Suppressor macrophage treated with lipopolysaccharide for 4 hours (primary cell): ENCODE measurements at regions not wholly inside any gene's neighbourhood (a gene's known extent, or its start where the extent isn't known, plus 50 kb on each side); places are given as distances from the start of the nearest gene placed in this dataset.

Experiments used
- DNase-seq: peaks from one replicate; pipeline ENCODE4 v3.0.0-alpha.2; 2020

DNA sequence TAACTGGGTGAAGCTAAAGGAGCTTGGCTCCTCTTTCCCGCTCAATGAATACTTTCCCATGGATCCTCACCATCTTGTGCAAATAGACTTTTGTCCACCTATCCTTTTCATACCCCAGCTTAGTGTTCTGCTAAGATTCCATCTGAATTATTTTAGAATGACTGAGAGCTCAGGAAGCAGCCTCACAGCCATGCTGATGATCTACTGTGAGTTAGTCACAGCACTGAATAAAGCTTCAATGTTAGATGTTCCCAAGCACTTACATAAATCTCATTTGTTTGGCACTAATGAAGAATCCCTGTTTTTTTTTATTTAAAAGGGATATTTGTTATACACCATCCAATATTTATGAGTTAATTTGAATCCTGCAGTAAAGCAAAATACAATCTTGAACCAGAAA, 317.6 kb upstream of the TRPC7 start:
- DNase-seq = no peak

DNA sequence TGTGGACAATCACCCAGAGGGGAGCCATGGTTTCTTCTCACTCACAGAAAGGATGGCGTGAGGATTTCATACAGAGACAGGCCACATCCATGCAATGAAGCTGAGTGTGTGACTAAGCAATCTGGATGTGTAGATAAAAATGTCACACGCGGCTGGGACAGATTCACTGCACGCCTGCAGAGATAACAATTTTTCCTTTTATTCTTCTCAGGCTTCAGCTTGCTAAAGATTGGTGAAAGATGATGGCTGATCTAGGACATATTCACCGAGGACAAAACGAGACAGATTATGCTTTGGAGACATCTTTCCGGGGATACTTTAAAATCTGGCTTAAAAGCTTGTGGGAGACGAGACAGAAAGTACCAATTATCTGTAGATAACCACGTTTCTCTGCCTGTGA, 313.9 kb upstream of the TRPC7 start:
- no peak for DNase-seq

DNA sequence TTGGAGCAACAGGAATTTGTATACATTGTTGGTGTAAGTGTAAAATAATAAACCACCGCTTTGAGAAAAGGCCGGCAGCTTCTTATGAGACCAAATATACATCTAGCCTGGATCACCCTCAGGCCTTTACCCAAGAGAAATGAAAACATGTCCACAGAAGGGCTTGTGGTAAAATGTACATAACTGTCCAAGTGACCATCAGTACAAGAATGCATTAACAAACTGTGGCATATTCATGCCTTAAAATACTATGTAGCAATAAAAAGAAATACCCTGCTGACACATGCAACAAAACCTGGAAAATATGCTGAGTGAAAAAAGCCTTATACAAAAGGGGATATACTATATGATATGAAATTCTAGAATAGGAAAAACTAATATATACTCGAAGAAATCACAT, 311.9 kb upstream of the TRPC7 start:
- DNase-seq = no peak

DNA sequence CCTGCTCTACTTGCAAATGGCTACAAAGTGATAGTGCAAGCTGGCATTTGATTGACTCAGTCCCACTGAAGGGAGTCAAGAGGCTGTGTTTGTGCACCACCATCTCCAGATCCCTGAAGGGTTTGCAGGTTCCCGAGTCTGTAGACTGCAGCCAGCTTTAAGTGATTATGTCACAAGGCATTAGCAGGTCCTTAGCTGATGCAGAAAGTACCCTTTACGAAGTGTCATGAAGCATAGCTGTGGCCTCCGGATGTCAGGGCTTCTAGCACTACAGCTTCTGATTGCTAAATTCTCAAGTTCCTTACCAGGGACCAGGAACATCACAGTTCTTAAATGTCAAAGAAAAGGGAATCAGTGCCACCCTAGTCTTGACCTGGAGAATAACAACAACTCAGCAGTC, 311.3 kb upstream of the TRPC7 start:
- no peak for DNase-seq

DNA sequence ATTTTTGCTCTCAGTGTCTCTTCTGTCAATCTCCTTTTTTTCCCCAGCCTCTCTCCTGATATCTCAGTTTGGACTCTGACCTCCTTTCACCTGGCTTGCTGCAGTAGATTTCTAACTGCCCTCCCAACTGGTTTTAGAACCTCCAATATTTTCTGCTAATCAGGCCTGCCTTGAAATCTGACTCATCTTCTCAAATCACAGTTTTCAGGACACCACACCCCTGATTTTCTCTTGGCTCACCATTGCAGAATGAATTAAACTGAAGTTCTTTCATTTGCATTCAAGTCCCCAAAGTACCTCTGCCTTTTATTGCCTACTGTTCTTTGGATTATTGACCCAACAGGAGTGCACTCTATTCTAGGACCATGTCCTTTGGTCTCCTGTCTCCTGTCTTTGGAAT, 310.4 kb upstream of the TRPC7 start:
- DNase-seq = no peak

DNA sequence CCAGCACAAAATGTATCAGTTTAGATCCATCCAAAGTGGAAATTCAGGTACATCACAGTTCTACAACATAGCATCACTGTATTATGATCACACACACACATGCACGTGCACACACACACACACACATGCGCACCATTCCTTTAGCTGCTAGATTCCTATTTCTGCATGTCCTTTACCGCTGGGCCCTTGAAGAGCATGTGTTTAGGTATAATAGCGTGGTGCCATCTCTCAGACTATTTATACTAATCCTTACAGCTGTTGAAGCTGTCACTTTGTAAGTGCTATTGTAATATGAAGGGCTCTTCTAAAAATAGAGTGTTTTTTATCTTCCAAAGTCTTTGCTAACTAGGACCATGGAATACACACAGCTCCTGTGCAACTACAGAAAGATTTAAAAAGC, 308.8 kb upstream of the TRPC7 start:
- no peak for DNase-seq

DNA sequence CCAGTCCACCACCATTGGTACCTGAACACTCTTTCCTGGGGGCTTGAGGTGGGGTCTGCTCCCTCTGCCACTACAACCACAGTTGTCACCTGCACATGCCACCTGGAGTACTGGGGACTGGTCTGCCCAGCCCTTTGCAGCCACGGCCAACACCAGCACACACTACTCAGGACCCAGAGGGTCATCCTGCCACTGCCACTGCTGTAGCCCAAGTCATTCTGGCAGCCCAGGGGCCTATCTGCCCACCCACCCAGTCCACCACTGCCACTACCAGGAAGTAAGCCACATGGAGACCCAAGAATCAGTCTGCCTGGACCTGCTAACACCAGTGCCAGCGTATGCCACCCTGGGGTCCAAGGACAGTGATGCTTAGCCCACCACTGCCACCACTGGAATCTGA, 302.4 kb upstream of the TRPC7 start:
- DNase-seq = no peak

DNA sequence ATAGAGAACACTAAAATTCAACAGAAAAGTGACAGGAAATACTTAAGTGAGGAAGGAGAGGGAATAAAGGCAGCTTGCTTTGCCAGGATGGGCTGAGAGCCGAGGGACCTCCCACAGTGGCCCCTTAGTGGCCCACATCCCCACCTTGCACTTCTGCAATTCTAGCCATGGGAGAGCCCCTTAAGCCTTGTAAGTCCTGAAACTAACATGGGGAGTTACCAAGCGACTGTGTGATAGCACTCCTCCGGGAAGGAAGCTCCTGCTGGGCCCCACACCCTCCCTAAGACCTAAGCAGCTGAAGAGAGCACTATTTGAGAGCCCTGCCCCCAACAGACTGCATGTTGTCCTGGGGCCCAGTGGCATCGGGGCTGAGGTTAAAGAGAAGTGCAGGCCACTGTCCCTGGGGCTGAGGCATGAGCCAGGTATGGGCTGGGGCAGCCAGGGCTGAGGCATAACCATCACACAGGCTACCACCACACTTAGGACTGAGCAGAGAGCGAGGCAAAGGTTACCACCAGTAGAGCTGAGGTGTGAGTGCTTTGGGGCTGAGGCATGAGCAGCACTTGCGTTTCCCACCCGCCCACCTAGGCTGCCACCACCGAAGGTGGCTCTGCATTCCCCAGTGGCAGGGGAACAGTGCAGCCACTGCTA, 301.8 kb upstream of the TRPC7 start:
- no peak for DNase-seq

DNA sequence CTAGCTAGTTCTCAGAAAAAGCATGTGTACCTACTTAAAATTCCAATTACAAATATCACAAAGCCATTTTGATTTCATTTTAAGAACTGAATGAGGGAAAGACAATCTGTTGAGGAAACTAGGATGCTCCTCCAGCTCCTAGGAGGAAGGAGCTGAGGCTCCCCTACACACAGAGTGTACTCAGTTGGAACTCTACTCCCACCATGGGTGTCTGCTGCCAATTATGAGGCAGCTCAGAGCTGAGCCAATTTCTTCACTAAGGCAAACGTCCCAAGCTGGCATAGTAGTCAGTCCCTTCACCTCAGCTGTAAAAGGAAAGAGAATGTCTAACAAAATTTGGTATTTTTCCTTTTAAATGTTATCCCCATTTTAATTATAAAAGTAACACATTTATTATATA, 300.0 kb upstream of the TRPC7 start:
- DNase-seq = no peak

DNA sequence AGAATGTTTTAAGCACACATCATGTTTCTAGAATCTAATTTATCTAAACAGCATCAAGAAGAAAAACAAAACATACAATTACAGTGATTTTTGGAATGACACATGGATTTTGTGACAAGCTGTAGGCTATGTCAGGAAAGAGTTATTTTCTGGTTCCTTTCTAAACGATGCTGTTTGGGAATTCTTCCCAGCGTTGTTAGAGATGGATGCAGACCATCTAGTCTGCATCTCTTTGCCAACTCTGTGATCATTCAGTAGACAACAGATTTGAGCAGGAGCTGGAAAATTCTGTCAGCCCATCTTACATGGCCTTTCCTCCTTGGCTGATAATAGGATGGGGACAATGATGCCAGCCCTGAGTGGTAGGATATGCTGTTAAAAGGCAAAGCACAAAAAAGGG, 295.7 kb upstream of the TRPC7 start:
- DNase-seq = no peak

DNA sequence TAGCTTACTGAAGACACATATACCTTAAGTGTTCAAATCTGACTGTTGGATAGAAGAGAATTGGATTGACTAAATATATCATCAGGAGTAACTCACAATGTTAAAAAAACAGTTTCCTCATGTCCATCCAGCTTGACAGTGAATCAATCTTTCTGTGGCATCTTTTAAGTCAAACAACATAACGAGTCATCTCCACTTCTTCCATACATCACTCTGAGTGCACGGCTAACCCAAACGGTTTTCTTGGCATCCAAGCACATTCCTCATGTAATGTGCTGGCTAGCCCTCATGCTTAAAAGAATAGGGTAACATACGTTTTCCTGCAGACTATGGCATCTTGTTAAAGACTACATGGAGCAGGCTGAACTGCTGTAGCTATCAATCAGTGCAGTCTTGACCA, 291.5 kb upstream of the TRPC7 start:
- DNase-seq = no peak

DNA sequence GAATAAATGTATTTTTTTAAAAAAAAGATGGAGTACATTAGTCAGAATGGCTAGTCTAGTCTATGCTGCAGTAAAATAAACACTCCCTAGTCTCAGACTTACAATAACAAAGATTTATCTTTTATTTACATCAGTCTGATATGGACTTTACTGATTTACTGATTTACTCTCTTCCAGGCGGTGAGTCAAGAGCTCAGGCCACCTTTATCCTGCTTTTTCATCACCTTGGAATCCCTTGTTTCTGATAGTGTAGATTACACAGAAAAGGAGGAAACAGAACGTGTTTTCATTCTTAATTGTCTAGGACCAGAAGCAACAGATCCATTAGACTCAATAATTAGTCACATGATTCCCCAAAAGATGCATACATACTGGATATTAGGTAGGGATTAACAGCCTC, 290.1 kb upstream of the TRPC7 start:
- DNase-seq = no peak

DNA sequence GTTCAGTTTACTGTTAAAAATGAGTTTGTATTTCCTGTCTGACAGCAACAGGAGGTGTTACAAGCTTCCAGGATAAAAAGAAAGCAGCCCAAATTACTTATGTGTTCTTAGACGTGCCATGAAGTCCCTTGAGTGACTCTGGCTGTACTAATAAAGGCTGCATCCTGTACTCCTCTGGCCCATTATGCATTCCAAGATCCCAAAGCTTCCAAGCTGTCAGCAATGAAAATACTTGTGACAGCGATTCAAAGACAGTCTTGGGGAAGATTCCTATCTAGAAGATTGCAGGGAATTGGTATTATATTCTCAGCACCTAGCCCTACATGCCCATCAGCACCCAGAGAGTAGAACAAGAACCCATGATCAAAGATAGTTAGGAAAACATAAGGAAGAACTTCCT, 281.6 kb upstream of the TRPC7 start:
- DNase-seq = no peak

DNA sequence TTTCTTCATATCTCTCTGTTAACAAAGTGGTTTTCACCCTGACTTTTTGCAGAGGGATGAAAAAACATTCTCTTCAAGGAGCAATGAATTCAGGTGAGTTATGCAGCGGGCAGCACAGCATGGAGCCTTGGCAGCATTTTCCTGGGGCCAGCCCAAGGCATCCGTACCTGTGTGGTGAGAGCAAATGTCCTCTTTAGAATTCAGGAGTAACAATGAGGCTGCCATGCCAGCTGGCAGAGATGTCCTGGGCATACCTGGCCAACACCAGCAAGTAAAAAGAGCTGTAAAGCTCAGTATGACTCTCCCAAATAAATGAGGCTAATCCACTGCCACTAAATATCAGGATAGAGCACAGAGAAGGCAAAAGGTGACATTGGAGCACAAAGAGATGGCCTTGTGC, 277.6 kb upstream of the TRPC7 start:
- no peak for DNase-seq

DNA sequence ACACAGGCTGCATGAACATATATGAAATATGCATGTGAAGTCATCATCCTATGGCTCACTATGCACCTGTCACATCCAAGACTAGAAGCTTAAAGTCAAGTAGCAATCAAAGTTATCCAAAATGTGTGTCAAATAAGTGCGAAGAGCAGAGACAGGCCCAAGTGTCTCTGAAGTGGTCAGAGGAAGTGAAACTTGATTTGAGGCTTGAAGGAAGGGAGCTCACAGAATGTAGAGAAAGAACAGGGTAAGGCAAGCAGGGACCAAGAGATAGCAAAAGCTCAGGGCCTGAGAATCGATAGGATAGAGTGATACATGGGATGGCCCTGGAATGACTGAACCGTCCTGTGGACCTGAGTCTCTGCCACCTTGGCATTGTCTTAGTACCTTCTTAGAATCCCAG, 274.3 kb upstream of the TRPC7 start:
- no peak for DNase-seq

DNA sequence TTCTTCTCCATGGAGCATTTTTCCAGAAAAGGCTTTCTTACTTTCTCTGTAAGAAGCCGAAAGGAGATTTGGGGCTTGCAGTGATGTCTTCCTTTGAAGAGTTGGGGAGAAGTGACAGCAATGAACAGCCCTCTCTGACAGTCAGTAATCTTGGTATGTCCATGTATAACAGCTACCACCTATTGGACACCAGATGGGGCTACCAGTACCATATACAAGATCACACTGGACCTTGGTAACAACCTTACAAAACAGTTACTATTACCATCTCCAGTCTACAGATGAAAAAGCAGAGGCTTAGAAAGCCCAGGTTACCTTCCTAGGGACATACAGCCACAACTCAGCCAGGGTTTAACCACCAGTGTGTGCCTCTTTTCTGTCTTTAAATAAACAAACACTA, 272.7 kb upstream of the TRPC7 start:
- DNase-seq = no peak

DNA sequence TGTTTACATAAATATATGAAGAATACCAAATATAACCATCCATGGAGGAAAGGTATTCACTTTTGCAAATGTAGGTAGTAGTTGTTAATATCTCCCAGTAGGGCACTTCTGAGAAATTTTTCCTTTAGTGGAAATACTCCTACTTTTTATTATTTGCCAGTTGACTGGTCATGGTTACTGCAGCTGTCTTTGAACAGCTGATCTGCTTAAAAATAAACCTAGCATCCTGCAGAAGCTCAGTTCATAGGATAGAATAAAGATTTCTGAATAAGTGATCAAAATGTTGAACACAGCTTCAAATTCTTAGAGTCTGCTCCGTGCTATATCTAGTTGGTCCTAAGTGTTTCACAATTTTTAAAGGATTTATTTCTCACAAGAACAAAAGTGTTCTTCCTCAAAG, 270.7 kb upstream of the TRPC7 start:
- DNase-seq = no peak

DNA sequence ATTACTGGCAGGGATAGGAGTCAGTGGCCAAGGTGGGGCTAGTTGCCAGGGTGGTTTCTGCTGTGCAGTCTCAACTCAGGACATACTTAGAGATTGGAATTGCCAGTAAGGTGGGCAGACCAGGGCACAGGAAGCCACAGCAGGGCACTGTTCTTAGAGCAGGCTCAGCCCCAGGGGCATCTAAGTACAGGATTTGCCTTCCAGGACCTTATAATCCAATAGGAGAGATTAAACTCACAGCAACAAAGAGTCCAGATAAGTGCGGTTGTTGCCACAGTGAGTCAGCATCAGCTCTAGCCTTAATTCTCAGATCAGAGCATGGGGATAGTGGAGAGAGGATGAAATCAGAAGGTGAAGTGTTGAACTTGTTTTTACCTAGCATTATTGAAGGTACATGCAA, 265.8 kb upstream of the TRPC7 start:
- no peak for DNase-seq

DNA sequence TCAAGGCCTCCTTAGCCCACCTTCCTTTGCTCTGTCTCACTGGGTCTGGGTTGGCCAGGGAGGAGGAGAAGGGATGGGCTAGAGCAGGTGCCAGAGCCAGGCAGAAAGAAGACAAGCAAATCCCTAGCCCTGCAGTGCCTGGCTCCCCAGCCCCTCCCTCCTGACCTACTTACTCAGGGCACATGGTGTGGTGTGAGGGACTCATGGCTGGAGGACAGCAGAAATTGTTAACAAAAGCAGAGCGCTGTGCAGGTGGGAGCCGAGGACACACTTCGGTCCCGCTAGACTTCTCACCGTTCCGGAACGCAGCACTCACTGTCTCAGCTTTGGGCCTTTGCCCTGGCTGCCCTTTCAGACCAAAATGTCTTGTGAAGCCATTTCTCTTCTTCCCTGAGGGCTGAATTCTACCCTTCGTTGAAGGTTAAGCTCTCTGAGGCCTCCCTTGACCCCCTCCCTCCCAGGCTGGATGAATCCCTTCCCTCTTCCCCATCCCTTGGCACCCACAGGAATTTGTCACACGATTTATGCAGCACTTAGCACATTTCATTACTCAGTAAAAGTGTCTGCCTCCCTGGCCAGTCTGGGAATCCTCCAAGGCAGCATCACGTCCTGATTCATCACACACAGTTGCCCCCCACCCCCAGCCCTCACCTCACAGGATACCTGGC, 263.9 kb upstream of the TRPC7 start:
- no peak for DNase-seq

DNA sequence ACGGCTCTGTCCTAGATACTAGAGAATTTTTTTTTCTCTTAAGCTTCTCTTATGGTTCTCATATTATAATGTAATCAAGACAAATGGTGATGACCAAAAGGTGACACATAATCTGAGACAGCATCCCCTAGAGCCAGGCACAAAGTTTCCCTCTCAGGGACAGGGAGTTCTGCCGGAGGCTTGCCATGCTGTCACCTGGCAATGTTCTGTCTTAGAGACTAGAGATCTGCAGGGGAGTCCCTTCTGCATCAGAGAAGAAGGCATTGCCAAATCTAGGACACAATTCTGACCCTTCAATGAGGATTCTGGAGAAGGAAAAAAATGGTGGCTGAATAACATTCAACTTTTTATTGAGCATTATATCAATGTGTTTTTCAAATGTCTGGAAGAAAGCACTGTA, 261.2 kb upstream of the TRPC7 start:
- DNase-seq = no peak

DNA sequence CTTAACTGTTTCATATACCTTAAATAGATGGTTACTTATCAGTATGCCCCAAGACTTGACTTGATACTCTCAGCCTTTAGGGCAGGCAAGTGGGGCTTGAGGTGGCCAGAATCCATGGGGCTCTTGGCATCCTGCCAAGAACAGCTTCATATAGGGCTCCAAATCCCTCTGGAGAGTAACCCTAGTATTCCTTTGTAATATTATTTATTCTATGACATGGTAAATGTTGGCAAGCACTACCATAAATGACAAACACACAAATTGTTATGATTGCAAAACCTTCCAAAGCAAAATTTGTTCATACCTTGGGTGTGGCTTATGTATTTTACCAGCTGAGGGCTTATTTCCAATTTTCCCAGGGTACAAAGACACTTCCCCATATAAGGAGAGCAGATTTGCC, 257.4 kb upstream of the TRPC7 start:
- DNase-seq = no peak

DNA sequence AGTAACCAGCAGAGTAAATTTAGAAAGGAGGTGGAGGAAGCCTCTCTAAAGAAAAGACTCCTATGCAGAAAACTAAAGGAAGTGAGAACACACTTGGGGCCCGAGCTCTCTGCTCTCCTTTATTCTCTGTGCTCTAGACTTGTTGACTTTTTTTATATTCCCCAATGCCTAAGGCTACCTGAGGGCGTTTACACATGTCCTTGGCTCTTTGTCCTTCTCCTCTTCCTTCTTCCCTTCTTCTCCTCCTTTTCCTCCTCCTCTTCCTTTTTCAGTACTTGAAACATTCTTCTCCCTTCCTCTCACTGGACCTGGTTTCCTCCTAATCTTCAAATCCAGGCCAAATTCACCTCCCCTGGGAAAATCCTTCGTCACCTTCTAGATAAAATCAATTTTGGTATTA, 256.4 kb upstream of the TRPC7 start:
- DNase-seq = no peak

DNA sequence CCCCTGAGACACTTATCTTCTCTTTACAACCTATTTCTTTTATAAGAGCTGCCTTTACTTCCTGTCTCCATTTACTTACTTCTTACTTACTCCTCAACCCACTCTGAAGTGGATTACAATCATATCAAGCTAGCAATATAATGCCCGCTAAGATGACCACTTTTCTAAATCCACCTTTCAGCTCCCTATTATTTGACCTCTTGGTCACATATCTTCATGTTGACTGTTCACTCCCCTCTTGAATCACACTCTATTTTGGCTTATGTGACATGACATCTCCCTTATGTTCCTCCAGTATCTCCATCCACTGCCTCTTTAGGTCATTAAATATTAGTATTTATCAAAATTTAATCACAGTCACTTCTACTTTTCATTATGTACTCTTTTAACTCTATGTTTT, 255.3 kb upstream of the TRPC7 start:
- no peak for DNase-seq

DNA sequence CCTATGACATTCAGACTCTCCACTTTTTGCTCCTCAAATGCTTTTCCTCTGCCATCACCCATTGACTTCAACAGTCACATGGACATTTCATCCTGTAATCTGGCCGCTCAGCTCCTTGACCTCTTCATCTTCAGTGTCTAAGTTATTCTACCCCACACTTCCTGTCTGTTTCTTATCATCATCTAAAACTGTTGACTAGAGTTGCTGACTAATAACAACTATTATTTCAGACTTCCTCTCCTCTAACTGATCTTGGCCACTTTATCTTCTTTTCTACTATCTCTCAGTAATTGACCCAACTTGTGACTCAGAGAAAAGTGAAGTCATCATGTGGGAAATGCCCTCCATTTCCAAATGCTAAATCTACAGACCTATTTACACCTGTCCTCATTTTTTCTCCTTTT, 254.7 kb upstream of the TRPC7 start:
- no peak for DNase-seq

DNA sequence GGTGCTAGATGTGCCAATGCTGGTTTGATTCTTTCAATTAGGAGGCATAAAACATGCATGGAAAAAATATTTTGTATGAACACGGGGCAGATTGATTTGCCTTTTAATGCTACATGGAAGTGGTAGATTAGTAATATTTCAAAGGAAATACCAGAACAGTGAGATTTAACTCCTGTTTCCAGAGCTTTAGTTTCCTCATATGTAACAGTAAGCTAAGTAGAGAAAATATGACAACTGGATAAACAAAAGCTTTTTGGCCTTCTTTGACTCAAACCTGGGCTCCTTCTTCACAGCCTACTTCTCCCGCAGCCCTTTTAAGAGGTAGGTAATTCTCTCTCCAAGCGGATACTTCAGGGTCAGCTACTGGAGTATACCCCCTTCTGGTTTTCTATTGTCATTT, 254.2 kb upstream of the TRPC7 start:
- no peak for DNase-seq
